Uterus (tissue), 3 donors: ENCODE measurements at regions not wholly inside any gene's neighbourhood (a gene's known extent, or its start where the extent isn't known, plus 50 kb on each side); places are given as distances from the start of the nearest gene placed in this dataset. TPM values are rescaled to one million over a fixed set of nuclear protein-coding genes. Genes with fewer than 3 reads are reported as not detected.
"Not testable (repeated sequence)": the region's sequence is repeated elsewhere in the genome, so short reads cannot be mapped to it uniquely, and the experiment has no call there.

Source experiments
- DNase-seq, 2 donors: peaks; one replicate each; pipeline ENCODE4 v3.0.0-alpha.2; 2019 to 2020
- H3K27ac ChIP-seq, 2 donors: fragments of 200-600 bp; sonication (generic); 1 replicate in 1 of 2; 2 replicates in 1 of 2; pipeline ENCODE4 v1.5.1; 2016 to 2018
- H3K27me3 ChIP-seq, 2 donors: fragments of 200-600 bp; sonication (generic); one replicate each; pipeline ENCODE4 v1.5.1; 2018 to 2019; ENCODE audit warnings: control low read depth in 1 of 2
- H3K36me3 ChIP-seq, 2 donors: fragments of 200-600 bp; sonication (generic); one replicate each; pipeline ENCODE4 v1.5.1; 2019; ENCODE audit warnings: control low read depth in 1 of 2
- H3K4me1 ChIP-seq, 2 donors: fragments of 200-600 bp; sonication (generic); one replicate each; pipeline ENCODE4 v1.5.1; 2018 to 2019; ENCODE audit warnings: control low read depth in 1 of 2
- H3K4me3 ChIP-seq, 2 donors: fragments of 200-600 bp; sonication (generic); 1 replicate in 1 of 2; 2 replicates in 1 of 2; pipeline ENCODE4 v1.5.1; 2018 to 2019; ENCODE audit warnings: mild to moderate bottlenecking in 1 of 2
- H3K9me3 ChIP-seq, 2 donors: fragments of 200-600 bp; sonication (generic); one replicate each; pipeline ENCODE4 v1.5.1; 2019; ENCODE audit warnings: control low read depth in 1 of 2
- CTCF ChIP-seq, 4 experiments: fragments of 200-600 bp in 2 of 4; fragments of 450-650 bp in 2 of 4; sonication (generic) in 2 of 4; IDR thresholded peaks; one replicate each; pipeline ENCODE4 v1.5.1; 2016 to 2019; ENCODE audit warnings: antibody characterized with exemption in 4 of 4, mild to moderate bottlenecking in 2 of 4, moderate library complexity in 1 of 4
- POLR2A ChIP-seq, 2 donors: fragments of 450-650 bp; IDR thresholded peaks; one replicate each; pipeline ENCODE4 v1.6.1; 2016; ENCODE audit warnings: antibody characterized with exemption in 2 of 2, mild to moderate bottlenecking in 1 of 2, moderate library complexity in 1 of 2
- intact Hi-C: fragments of 100-400 bp; cut with DNase I; formaldehyde crosslinking; loops from one replicate; pipeline ENCODE4 v1.15.1; 2023; ENCODE audit warnings: low total_unique reads
- microRNA-seq: library from miRNA; unstranded; fragments of <30 nt; microRNA quantifications from one replicate; pipeline ENCODE4, GENCODE V29; 2016; ENCODE audit warnings: borderline microRNAs expressed, borderline replicate concordance
- small RNA-seq: library from RNA; depleted of rRNA; stranded (forward); fragments of <200 nt; gene quantifications from one replicate; pipeline ENCODE3, GENCODE V24; 2016
- donor health status: DM: yes; HTN: yes; CAD: no.

- no peaks in the 10 kb centered on the region for H3K9me3 ChIP-seq
- no peaks in the 10 kb centered on the region for H3K36me3 ChIP-seq
- TF ChIP-seq CTCF (IDR thresholded peaks at IDR 0.05) (no peak), POLR2A (IDR thresholded peaks at IDR 0.05) (no peak)
- H3K4me3 ChIP-seq: no peak overlapping the region
- no peaks in the 10 kb centered on the region for H3K4me1 ChIP-seq
- no peaks in the 10 kb centered on the region for H3K27me3 ChIP-seq
- no peak overlapping the region for H3K27ac ChIP-seq
- DNase-seq: no peak
- intact Hi-C loops: no loop called here
Measured at GRCh38 chr11:24412722-24413121, 84.1 kb upstream of the LUZP2 start.

- H3K36me3 ChIP-seq: no peaks in the 10 kb centered on the region
- TF ChIP-seq CTCF (IDR thresholded peaks at IDR 0.05) (no peak), POLR2A (IDR thresholded peaks at IDR 0.05) (no peak)
- intact Hi-C loops: no loop called here
- DNase-seq: no peak
- no peaks in the 10 kb centered on the region for H3K4me1 ChIP-seq
- H3K27ac ChIP-seq: no peak overlapping the region
- H3K4me3 ChIP-seq: no peak overlapping the region
- H3K9me3 ChIP-seq: no peaks in the 10 kb centered on the region
- H3K27me3 ChIP-seq: no peaks in the 10 kb centered on the region
Measured at GRCh38 chr11:24413391-24413790, 83.5 kb upstream of the LUZP2 start.

- H3K36me3 ChIP-seq, H3K9me3 ChIP-seq, H3K27me3 ChIP-seq, H3K4me3 ChIP-seq, H3K27ac ChIP-seq, intact Hi-C loops, H3K4me1 ChIP-seq, DNase-seq: not testable (repeated sequence)
Measured at GRCh38 chr11:24415955-24416636, 80.8 kb upstream of the LUZP2 start.

GRCh38 chr11:24421766-24422165 is 75.1 kb upstream of the LUZP2 start:
- intact Hi-C loops: no loop called here
- no peaks in the 10 kb centered on the region for H3K9me3 ChIP-seq
- H3K27ac ChIP-seq: no peak overlapping the region
- no peak for TF ChIP-seq POLR2A (IDR thresholded peaks at IDR 0.05)
- TF ChIP-seq CTCF (IDR thresholded peaks at IDR 0.05): no peak
- no peaks in the 10 kb centered on the region for H3K27me3 ChIP-seq
- no peaks in the 10 kb centered on the region for H3K4me1 ChIP-seq
- no peaks in the 10 kb centered on the region for H3K36me3 ChIP-seq
- no peak overlapping the region for H3K4me3 ChIP-seq
- no peak for DNase-seq

GRCh38 chr11:24422376-24422775 is 74.5 kb upstream of the LUZP2 start:
- no peak overlapping the region for H3K27ac ChIP-seq
- no peak overlapping the region for H3K4me3 ChIP-seq
- intact Hi-C loops: no loop called here
- DNase-seq: no peak
- H3K4me1 ChIP-seq: no peaks in the 10 kb centered on the region
- no peaks in the 10 kb centered on the region for H3K9me3 ChIP-seq
- TF ChIP-seq CTCF (IDR thresholded peaks at IDR 0.05) (no peak), POLR2A (IDR thresholded peaks at IDR 0.05) (no peak)
- no peaks in the 10 kb centered on the region for H3K36me3 ChIP-seq
- H3K27me3 ChIP-seq: no peaks in the 10 kb centered on the region

- intact Hi-C loops: no loop called here
- no peak overlapping the region for H3K27ac ChIP-seq
- no peak for TF ChIP-seq POLR2A (IDR thresholded peaks at IDR 0.05)
- H3K27me3 ChIP-seq: no peaks in the 10 kb centered on the region
- no peaks in the 10 kb centered on the region for H3K9me3 ChIP-seq
- H3K4me3 ChIP-seq: no peak overlapping the region
- H3K4me1 ChIP-seq: no peaks in the 10 kb centered on the region
- DNase-seq: no peak
- H3K36me3 ChIP-seq: no peaks in the 10 kb centered on the region
Measured at GRCh38 chr11:24437123-24437522, 59.7 kb upstream of the LUZP2 start.

Small RNA genes in the stretch of these regions (microRNA-seq; reads per million reads assigned to microRNA genes)
- not detected for gene MIR8054

Small RNA genes in the stretch of these regions (small RNA-seq; reads per million reads assigned to genes)
- gene AC100767.1 (not detected), gene MIR8054 (not detected), gene RNU6-783P (not detected)
